Neural progenitor cell (in vitro differentiated cells): ENCODE measurements at regions not wholly inside any gene's neighbourhood (a gene's known extent, or its start where the extent isn't known, plus 50 kb on each side); places are given as distances from the start of the nearest gene placed in this dataset.

Experiments
- CTCF ChIP-seq: fragments of 200-600 bp; sonication (generic); IDR thresholded peaks from 2 replicates; pipeline ENCODE4 v1.5.1; 2017; ENCODE audit warnings: antibody characterized with exemption, mild to moderate bottlenecking
- EZH2 ChIP-seq: fragments of 200-600 bp; sonication (generic); IDR thresholded peaks from 2 replicates; pipeline ENCODE4 v1.6.1; 2017; ENCODE audit warnings: antibody characterized with exemption, mild to moderate bottlenecking, moderate library complexity
- EZH2phosphoT487 ChIP-seq: fragments of 200-600 bp; sonication (generic); IDR thresholded peaks from 2 replicates; pipeline ENCODE4 v1.6.1; 2017; ENCODE audit warnings: antibody characterized with exemption

GRCh38 chr3:117587416-117587815, 877.8 kb downstream of the TUSC7 start:
- TF ChIP-seq CTCF (no peak), EZH2 (no peak), EZH2phosphoT487 (no peak)
